HG03025 (cell line): ENCODE measurements at regions not wholly inside any gene's neighbourhood (a gene's known extent, or its start where the extent isn't known, plus 50 kb on each side); places are given as distances from the start of the nearest gene placed in this dataset.

Experiments used
- ATAC-seq: cut with Tn5 transposase; IDR thresholded peaks from one replicate; pipeline ENCODE4 v1.9.1; 2021; ENCODE audit warnings: mild to moderate bottlenecking, moderate library complexity; ENCODE audit not compliant: unreplicated experiment, low FRiP score

DNA sequence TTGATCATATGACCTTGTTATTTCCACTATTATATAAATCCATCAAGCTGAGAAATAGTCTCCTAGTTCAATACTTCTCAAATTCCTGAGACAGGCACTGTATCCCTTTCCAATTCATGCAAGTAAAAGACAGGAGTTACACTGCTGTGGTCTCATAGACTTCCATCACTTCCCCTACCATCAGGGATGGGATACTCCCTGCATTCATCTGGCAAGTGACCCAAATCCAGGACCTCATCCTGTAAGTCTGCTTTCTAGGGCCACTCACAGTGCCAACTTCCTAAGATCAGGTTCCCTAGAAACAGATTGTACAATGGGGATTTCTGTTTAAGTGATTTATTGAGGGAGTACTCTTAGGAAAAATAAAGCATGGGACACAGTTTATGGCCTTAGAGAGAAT is 424.0 kb upstream of the CDH7 start:
- ATAC-seq: no peak

DNA sequence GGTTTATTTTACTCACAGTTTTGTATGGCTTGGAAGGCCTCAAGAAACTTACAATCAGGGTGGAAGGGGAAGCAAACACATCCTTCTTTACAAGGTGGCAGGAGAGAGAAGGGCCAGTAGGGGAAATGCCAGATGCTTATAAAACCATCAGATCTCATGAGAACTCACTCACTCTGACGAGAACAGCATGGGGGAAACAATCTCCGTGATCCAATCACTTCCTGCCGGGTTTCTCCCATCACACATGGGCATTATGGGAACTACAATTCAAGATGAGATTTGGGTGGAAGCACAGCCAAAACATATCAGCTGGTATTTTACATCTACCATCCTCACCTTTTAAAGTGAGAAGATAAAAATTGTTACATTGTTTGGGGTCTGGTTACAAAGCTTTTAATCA is 427.9 kb upstream of the CDH7 start:
- no peak for ATAC-seq

DNA sequence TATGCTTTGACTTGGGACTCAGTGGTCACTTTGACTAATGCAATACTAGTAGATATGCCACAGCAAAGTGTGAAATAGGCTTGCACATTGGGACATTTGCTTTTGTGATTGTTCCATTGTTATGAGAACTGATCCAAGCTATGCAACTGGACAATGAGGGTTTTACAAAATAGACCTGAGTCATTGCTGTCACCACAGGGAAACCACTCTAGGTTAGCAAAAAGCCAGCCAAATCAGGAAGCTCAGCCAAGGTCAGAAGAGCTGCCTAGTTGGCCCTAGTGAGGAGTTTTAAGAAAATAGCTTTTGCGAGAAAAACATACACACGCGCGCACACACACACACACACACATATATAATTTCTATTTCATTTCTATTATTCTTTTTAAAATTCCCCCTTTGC is 452.4 kb upstream of the CDH7 start:
- no peak for ATAC-seq

DNA sequence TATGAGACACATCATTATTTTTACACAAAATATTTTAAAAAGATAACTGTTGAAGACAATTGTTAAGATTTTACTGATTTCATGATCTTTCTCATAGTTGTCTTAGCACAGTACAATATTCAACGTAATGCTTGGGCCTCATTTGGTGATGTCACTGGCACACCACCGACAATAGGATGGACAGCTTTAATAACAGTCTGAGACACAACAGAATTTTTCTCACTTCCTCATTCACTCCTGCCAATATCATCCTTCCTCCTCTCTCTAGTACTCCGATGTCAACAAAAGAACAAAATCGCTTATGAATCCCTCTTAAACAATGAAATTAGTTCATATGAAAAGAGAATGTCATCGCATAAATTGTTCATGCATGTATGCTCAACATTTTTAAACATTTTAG is 461.9 kb upstream of the CDH7 start:
- ATAC-seq: no peak

DNA sequence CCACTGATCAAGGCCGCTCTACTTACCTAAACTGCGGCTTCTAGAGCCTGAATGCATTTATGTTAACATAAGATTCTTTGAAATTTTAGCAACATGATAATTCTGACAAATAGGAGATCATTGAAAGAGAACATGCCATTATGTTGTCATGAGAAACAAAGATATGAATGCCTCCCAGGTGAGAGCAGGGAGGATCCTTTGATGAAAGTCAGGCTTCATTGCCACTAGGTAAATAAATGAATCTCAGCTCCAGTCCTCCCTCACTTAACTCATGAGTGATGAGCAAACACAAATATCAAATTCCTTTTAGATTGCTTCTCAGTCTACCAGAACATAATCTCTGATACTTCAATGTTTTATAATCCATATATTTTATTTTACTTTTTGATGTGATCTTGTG is 463.2 kb upstream of the CDH7 start:
- no peak for ATAC-seq

DNA sequence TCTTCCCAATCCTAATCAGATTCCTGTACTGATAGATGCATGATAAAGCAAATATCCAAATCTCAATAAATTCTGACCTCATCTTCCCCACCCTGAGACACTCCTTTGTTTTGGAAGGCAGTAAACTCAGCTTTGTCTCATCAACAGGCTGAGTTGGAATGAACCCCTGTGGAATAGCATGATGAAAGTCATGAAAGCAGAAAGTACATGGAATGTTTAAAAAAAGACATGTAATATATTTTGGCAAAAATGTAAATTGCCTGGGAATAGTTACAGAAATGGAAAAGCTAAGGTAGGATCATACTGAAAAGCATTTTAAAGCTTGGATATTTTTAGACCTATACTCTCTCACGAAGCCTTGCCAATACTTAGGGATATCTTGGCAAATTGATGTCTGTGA is 468.7 kb upstream of the CDH7 start:
- ATAC-seq: no peak

DNA sequence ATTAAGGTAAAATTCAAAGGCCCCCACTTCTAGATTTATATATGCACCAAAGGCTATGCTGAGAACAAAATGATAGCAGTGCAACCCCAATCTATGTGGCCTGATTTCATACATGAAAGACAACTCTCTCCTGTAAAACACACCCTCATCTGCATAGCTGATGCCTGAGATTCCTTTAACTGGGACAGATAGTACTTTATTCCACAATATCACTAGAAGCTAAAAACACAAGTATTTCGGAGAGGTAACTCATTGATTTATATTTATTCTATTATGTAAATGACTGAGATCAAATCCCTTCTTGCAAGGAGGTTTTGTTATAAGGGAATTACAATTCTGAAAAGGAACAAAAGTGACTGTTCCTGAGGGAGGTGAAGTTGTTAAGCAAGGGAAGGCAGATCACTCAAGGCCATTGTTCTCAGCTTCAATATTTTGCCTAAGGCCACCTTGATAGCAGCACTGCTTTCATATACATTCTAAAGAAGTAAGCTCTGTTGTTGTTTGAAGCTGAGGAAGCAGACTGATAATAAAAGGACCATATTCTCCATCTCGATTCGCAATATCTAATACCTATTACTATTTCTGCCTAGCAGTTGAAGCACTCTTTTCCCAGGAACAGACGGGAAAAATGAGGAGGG is 471.0 kb upstream of the CDH7 start:
- no peak for ATAC-seq

DNA sequence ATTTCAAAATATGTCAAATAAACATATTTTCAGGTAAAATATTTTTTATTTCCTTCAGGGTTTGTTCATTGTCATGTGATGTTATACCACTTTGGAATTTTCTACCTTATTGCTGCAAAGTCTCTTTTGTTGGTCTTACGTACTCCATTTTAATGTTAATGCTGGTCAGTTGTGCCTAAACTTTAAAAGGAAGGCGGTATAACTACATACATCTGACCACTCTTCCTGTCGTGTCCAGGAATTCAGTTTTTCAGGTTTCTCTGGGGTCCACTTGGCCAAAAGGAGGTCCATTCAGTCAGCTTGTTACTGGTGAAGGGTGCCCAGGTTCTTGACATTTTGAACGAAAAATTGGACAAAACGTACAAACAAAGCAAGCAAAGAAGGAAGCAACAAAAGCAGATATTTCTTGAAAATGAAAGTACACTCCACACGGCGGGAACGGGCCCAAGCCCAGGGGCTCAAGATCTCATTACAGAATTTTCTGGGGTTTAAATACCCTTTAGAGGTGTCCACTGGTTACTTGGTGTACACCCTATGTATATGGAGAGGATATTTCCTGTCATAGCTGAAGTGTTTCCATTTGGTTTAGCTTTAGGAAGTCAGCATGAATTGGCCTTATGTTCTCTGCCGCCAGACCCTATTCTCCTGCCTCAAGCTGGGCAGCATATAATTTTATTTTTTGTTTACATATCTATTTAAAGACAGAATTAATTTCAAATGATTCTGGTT is 471.7 kb upstream of the CDH7 start:
- no peak for ATAC-seq

DNA sequence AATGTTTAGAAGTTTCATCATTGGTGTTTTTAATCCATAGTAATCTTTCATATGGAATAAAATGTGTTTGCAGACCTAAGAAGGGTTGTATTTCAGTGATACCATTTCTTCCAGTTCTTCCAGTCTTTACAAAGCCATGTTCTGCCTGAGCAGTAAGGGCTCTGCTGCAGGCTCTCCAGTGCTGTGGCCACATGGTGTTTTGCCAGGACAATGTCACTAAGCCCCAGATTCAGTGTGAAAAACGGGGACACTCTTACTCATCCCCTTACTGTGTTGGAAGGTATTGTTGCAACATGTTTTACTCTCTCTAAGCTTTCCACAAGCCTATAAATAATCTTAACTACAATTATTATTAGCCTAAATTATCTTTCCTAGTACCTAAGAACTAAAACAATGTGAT is 481.4 kb upstream of the CDH7 start:
- no peak for ATAC-seq

DNA sequence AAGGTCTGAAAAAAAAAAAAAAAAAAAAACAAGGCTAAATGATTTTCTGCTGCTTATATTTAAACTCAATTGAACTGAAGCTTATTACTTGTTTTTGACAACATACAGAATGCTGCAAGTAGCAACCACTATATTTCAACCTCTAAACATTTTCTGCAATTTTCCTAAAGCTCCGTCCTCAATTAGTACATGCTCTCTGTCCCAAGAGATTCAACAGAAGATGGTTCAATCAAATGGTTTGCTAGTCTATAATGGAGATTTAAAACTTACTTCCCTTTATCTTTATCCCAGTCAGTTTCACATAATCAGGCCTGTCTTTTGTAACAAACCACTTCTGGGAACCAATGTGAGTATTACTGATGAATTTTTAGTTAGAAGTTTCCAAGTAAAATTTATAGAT is 485.1 kb upstream of the CDH7 start:
- no peak for ATAC-seq

DNA sequence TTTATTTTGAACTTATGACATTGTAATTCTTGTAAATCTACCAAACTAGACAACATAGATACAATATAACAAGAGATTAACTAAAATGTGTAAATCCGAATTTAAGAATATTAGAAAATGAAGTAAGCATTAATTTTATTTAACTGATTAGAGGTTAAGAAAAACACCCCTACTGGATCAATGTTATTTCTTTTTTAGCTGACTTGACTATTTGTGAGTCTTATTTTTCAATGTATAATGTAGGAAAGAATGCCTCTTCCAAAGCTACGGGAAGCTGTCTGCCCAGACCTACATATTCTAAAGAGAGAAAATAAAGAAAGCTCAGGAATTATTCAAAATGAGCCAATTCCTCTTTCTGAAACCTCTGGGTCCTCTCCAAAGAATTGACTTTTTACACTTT is 490.8 kb upstream of the CDH7 start:
- no peak for ATAC-seq

DNA sequence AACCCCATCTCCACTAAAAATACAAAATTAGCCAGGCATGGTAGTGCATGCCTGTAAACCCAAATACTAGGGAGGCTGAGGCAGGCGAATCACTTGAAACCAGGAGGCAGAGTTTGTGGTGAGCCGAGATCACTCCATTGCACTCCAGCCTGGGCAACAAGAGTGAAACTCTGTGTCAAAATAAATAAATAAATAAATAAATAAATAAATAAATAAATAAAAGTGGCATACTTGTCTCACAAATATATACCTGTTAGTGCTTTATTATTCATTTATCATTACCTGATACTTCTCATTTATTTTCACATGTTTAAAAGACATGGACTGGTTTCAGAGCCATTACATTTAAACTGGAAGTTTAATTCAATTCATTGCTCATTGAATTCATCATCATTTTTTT is 491.4 kb upstream of the CDH7 start:
- ATAC-seq: no peak

DNA sequence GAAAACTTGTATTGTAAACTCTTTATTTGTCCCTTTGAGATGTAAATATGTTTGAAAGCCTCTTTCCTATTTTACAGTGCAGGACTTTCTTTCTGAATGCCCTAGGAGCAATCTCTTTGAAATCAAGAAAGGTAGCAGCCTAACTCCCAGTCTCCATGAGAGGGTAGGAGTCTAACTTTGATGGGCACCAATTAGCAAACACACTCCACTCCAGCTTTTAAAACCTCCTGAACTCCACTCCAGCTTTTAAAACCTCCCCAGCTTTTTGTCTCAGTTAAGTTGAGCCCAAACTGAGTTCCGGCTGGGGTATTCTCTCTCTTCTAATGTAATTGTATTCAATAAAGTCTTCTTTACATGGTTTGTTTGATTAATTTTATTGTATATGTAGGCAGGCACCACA is 493.7 kb upstream of the CDH7 start:
- no peak for ATAC-seq

DNA sequence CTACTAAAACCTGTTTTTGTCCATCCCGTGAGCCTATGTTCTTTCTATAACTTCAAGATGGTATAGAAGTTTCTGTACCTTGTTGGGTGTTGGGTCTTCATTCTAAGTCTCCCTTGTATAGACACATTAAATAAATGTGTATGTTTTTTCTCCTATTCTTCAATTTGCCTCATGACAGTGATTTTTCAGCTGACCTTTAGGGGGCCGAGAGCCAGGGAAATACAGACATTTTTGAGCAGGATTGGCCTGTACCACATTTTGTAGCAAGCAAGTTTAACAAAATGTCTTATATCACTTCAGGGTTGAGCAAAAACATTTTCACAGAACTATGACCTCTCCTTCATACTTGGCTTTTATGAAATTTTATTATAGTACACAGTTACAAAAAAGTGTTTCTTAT is 495.4 kb upstream of the CDH7 start:
- no peak for ATAC-seq

DNA sequence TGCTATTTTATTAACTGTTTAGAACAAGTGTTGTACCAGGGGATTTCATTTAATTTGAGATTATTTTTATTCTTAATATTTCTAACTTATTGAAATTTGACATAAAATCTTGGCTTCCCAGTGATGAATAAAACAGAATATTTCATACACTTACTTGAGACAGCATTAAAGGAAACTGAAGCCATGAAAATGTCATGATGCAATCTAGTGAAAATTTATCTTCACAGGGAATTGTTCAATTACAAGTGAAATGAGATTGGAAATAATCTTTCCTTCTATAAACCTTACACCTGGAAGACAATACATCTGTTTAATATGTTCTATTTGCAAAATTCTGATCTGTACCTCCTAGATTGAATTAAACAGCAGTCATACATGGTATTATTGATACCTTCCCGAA is 511.0 kb upstream of the CDH7 start:
- ATAC-seq: no peak

DNA sequence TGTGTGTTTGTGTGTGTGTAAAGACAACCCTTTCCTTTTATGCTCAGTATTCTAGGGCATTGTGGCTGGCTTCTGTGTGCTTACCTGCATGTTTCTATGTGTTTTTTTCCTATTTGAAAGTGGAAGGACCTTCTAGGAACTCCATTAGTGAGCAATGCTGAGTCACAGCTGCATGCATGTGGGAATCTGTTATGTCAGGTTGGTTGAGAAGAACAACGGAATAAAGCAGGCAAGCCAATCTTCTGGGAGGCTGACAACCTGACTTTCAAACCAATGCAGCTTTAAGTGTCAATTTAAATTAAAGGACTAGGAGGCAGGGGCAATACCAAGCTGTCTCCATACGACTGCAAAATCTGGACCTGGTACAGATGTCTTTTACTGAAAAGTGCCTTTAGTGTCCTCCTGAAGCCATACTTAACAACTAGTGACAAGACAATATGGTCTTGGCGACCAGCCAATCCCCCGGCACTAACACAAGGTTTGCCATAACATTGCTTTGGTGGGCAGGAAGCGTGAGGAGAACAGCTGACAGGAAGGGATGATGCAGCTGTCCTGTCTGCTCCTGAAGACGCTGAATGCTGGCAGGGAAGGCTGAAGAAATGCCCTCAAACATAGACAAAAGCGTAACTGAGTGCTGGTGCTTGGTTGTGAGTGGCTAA is 514.7 kb upstream of the CDH7 start:
- ATAC-seq: no peak

DNA sequence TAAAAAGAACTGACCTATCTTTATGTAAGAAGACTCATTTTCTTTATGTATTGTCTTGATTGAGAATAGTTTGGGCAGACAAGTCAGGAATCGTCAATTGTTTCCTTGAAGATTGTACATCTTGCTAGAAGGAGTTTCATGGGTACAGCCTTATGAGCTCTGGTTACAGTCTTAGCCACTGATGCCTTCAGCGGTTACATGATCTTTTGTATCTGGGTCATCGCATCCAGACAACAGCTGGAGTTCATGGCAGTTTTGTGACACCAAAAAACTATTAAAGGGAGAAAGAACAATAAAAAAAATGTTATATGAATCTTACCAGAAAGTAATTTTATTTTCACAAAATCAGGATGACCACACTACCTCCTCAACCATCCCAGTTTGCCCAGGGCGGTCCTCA is 520.5 kb upstream of the CDH7 start:
- ATAC-seq: no peak

DNA sequence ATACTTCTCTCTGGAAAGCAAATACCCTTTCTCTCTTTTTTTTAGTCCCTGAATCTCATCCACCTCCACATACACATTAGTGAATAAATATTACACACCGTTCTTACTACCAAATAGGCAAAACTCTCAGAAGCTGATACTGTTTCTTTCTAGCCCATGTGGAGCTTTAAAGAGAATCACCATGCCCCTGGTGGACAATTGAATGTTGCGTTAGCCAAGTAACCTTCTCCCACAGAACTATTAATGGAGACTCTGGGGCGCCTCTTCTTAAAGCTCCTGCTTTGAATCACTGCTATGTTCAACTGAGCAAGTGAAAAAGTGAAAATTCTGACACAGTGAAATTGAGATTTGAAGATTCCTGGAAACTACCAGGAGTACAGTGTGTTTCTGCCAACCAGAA is 522.8 kb upstream of the CDH7 start:
- ATAC-seq: no peak

DNA sequence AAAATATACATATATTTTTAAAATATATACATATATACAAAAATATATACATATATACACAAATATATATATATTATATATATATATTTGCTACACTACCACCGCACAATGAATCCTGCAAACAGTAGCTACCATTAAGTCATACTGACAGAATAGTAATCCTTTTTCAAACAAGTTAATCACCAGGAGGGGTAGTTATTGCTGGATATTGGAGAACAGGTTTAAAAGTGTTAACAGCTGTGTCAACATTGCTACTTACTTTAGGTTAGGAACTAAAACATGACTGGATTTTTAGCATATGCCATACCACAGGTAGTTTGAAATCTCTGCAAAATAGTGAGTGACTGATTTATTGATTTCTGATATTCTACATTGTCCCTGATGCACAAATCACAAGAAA is 529.1 kb upstream of the CDH7 start:
- no peak for ATAC-seq

DNA sequence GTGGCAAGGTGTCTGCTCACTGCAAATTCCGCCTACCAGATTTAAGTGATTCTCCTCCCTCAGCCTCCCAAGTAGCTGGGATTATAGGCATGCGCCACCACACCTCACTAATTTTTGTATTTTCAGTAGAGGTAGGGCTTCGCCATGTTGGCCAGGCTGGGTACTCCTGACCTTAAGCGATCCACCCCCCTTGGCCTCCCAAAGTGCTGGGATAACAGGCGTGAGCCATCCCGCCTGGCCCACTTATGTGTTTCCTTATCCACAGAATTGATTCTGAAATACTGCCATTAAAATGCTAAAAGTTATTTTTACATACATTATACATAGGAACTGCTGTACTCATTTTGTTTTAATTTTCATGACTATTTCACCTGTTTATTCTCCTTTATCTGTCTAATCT is 529.7 kb upstream of the CDH7 start:
- ATAC-seq: no peak

DNA sequence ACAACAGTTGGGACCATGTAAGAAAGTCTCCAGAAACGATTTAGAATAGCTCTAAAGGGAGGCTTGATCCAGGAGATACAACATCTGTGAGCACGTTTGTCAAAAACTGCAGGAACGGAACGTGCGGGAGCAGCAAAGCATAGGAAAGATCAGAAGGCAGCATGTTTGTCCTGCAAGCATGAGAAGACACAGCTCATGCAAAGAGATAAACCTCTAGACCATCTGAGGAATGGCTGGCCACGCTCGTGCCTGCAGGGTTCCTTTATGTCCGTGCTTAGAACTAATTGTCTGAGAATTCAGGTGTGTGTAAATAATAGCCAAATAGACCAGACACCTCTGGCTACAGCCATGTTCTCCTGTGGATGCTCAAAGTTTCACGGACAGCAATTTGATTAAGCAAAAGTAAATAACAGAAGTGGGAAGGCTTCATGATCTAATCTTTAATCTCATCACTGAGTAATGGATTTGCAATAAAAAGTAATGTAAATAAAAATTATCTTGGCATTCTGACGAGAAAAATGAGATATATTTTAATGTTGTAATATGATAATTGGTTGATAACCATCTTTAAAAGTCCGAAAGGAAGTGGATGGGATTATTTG is 534.8 kb upstream of the CDH7 start:
- ATAC-seq: no peak

DNA sequence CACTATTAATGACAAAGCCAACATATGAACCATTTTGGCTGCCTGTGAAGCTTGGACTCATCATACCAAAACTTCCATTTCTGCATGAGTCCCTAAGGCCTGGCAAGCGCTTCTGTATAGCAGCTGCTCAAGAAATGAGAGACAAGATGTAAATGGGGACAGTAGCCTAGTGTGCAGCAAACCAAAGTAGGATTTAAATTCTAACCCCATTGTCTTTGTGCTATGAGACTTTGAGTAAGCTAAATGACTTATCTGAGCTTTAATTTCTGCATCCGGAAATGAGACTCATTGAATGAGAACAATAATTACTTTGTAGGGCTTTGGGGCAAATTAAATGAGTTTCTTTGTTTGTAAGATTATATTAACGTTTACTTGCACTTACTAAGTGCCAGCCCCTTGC is 536.4 kb upstream of the CDH7 start:
- no peak for ATAC-seq
